ENCODE measurements at regions not wholly inside any gene's neighbourhood (a gene's known extent, or its start where the extent isn't known, plus 50 kb on each side); places are given as distances from the start of the nearest gene placed in this dataset.

GRCh38 chr10:84945791-84946190, 617.4 kb downstream of the CCSER2 start:
- TF ChIP-seq POLR2A (IDR thresholded peaks at IDR 0.05) (no peak), CTCF (IDR thresholded peaks at IDR 0.05) (no peak), EP300 (IDR thresholded peaks at IDR 0.05) (no peak)
